AML-193 (cell line): ENCODE measurements at regions not wholly inside any gene's neighbourhood (a gene's known extent, or its start where the extent isn't known, plus 50 kb on each side); places are given as distances from the start of the nearest gene placed in this dataset.
"Not testable (repeated sequence)": the region's sequence is repeated elsewhere in the genome, so short reads cannot be mapped to it uniquely, and the experiment has no call there.

Experiments
- DNase-seq, 2 experiments: peaks; one replicate each; lab custom pipeline; 2025; lab: John Stamatoyannopoulos, UW

- no peak for DNase-seq
These were observed 177.3 kb upstream of the HMHB1 start for GRCh38 chr5:143634689-143635088.

- DNase-seq, result no peak
These were observed 181.9 kb upstream of the HMHB1 start for GRCh38 chr5:143629871-143630659.

- DNase-seq, result not testable (repeated sequence)
These were observed 186.9 kb upstream of the HMHB1 start for GRCh38 chr5:143625048-143625447.

GRCh38 chr5:143624465-143624864 lies 187.5 kb upstream of the HMHB1 start:
- no peak for DNase-seq

GRCh38 chr5:143619040-143619439 lies 192.9 kb upstream of the HMHB1 start:
- DNase-seq, result no peak

- no peak for DNase-seq
These were observed 193.8 kb upstream of the HMHB1 start for GRCh38 chr5:143618141-143618540.

- DNase-seq, result no peak
These were observed 197.1 kb upstream of the HMHB1 start for GRCh38 chr5:143614831-143615230.

GRCh38 chr5:143613329-143613728 lies 198.6 kb upstream of the HMHB1 start:
- no peak for DNase-seq

GRCh38 chr5:143610946-143611345 lies 201.0 kb upstream of the HMHB1 start:
- no peak for DNase-seq

GRCh38 chr5:143606043-143606752 lies 202.7 kb upstream of the NR3C1 start:
- peak in 1 of 2 experiments; percentile 9 for DNase-seq

- peak; percentile 83 to 89 for DNase-seq
These were observed 202.0 kb upstream of the NR3C1 start for GRCh38 chr5:143605403-143606005.

GRCh38 chr5:143601917-143602333 lies 198.4 kb upstream of the NR3C1 start:
- DNase-seq, result peak; percentile 46 to 49

GRCh38 chr5:143601357-143601756 lies 197.9 kb upstream of the NR3C1 start:
- DNase-seq, result no peak

GRCh38 chr5:143600396-143601075 lies 197.1 kb upstream of the NR3C1 start:
- DNase-seq, result peak; percentile 67 to 70

GRCh38 chr5:143599474-143599873 lies 196.0 kb upstream of the NR3C1 start:
- no peak for DNase-seq

- DNase-seq, result no peak
These were observed 193.3 kb upstream of the NR3C1 start for GRCh38 chr5:143596824-143597223.

- no peak for DNase-seq
These were observed 191.7 kb upstream of the NR3C1 start for GRCh38 chr5:143594902-143595818.

GRCh38 chr5:143593723-143594122 lies 190.2 kb upstream of the NR3C1 start:
- DNase-seq, result no peak

GRCh38 chr5:143592648-143593047 lies 189.2 kb upstream of the NR3C1 start:
- no peak for DNase-seq

- DNase-seq, result no peak
These were observed 185.6 kb upstream of the NR3C1 start for GRCh38 chr5:143588933-143589662.

GRCh38 chr5:143588121-143588520 lies 184.6 kb upstream of the NR3C1 start:
- DNase-seq, result not testable (repeated sequence)
